ENCODE measurements at regions not wholly inside any gene's neighbourhood (a gene's known extent, or its start where the extent isn't known, plus 50 kb on each side); places are given as distances from the start of the nearest gene placed in this dataset.
"Not testable (repeated sequence)": the region's sequence is repeated elsewhere in the genome, so short reads cannot be mapped to it uniquely, and the experiment has no call there.

- Mint-ChIP-seq H3K9me3 (peaks cover 8 to 32% (median 19%) of the 10 kb centered on the region in 9 donors), H3K27me3 (peaks cover 20 to 53% (median 34%) of the 10 kb centered on the region in 5 donors), H3K27ac (no peak overlapping the region), H3K4me1 (no peaks in the 10 kb centered on the region), H3K4me3 (no peak overlapping the region), H3K36me3 (peaks cover 0 to 20% (median 3%) of the 10 kb centered on the region in 3 donors)
- ATAC-seq, result no peak
- no peak for DNase-seq
- POLR2A ChIA-PET, result no interaction called here
These were observed 67.9 kb upstream of the RPL38 start for GRCh38 chr17:74135391-74136167.

- Mint-ChIP-seq H3K27me3 (peaks cover 14 to 35% (median 25%) of the 10 kb centered on the region in 5 donors), H3K9me3 (peaks cover 10 to 50% (median 31%) of the 10 kb centered on the region in 9 donors), H3K4me3 (no peak overlapping the region), H3K4me1 (no peaks in the 10 kb centered on the region), H3K36me3 (peaks cover 0 to 33% (median 4%) of the 10 kb centered on the region in 3 donors), H3K27ac (no peak overlapping the region)
- ATAC-seq, result no peak
- DNase-seq, result no peak
- POLR2A ChIA-PET, result no interaction called here
These were observed 66.1 kb upstream of the RPL38 start for GRCh38 chr17:74137416-74137815.

GRCh38 chr17:74139120-74139519 is 64.4 kb upstream of the RPL38 start:
- ATAC-seq (no peak), DNase-seq (no peak)
- no peak overlapping the region for H3K27ac Mint-ChIP-seq
- H3K27me3 Mint-ChIP-seq, result peaks cover 12 to 22% (median 17%) of the 10 kb centered on the region in 5 donors
- no peak overlapping the region for H3K4me3 Mint-ChIP-seq
- POLR2A ChIA-PET, result no interaction called here
- H3K36me3 Mint-ChIP-seq, result peaks cover 0 to 50% (median 8%) of the 10 kb centered on the region in 3 donors
- H3K4me1 Mint-ChIP-seq, result no peaks in the 10 kb centered on the region
- H3K9me3 Mint-ChIP-seq, result peaks cover 18 to 67% (median 48%) of the 10 kb centered on the region in 9 donors

- peaks cover 0 to 56% (median 8%) of the 10 kb centered on the region in 3 donors for H3K36me3 Mint-ChIP-seq
- H3K27me3 Mint-ChIP-seq, result peaks cover 12 to 21% (median 13%) of the 10 kb centered on the region in 5 donors
- ATAC-seq (no peak), DNase-seq (no peak)
- no peak overlapping the region for H3K4me3 Mint-ChIP-seq
- no peaks in the 10 kb centered on the region for H3K4me1 Mint-ChIP-seq
- H3K9me3 Mint-ChIP-seq, result peaks cover 18 to 79% (median 57%) of the 10 kb centered on the region in 9 donors
- no peak overlapping the region for H3K27ac Mint-ChIP-seq
- POLR2A ChIA-PET, result no interaction called here
These were observed 63.2 kb upstream of the RPL38 start for GRCh38 chr17:74140282-74140681.

GRCh38 chr17:74141612-74142011 is 61.9 kb upstream of the RPL38 start:
- Mint-ChIP-seq H3K27me3 (peaks cover 14 to 34% (median 18%) of the 10 kb centered on the region in 5 donors), H3K4me1 (no peaks in the 10 kb centered on the region), H3K36me3 (peaks cover 0 to 56% (median 8%) of the 10 kb centered on the region in 3 donors), H3K27ac (no peak overlapping the region), H3K4me3 (no peak overlapping the region), H3K9me3 (peaks cover 18 to 82% (median 58%) of the 10 kb centered on the region in 9 donors)
- DNase-seq (no peak), ATAC-seq (no peak)
- POLR2A ChIA-PET, result no interaction called here

- POLR2A ChIA-PET, DNase-seq, ATAC-seq, H3K27ac Mint-ChIP-seq, H3K4me3 Mint-ChIP-seq, H3K4me1 Mint-ChIP-seq: not testable (repeated sequence)
- Mint-ChIP-seq H3K9me3 (peaks cover 18 to 72% (median 47%) of the 10 kb centered on the region in 9 donors), H3K36me3 (peaks cover 0 to 46% (median 8%) of the 10 kb centered on the region in 3 donors), H3K27me3 (peaks cover 7 to 34% (median 20%) of the 10 kb centered on the region in 5 donors)
These were observed 60.2 kb upstream of the RPL38 start for GRCh38 chr17:74143318-74143717.

GRCh38 chr17:74145756-74146155 is 57.7 kb upstream of the RPL38 start:
- Mint-ChIP-seq H3K9me3 (peaks cover 10 to 49% (median 31%) of the 10 kb centered on the region in 9 donors), H3K36me3 (peaks cover 0 to 34% (median 4%) of the 10 kb centered on the region in 3 donors), H3K4me1 (no peaks in the 10 kb centered on the region), H3K27me3 (peaks cover 5 to 52% (median 29%) of the 10 kb centered on the region in 5 donors), H3K27ac (no peak overlapping the region), H3K4me3 (no peak overlapping the region)
- POLR2A ChIA-PET, result no interaction called here
- DNase-seq (no peak), ATAC-seq (no peak)

GRCh38 chr17:74146196-74146595 is 57.3 kb upstream of the RPL38 start:
- DNase-seq (no peak), ATAC-seq (no peak)
- no peak overlapping the region for H3K27ac Mint-ChIP-seq
- peaks cover 5 to 57% (median 32%) of the 10 kb centered on the region in 5 donors for H3K27me3 Mint-ChIP-seq
- H3K36me3 Mint-ChIP-seq, result peaks cover 0 to 34% (median 4%) of the 10 kb centered on the region in 3 donors
- H3K4me1 Mint-ChIP-seq, result no peaks in the 10 kb centered on the region
- H3K4me3 Mint-ChIP-seq, result no peak overlapping the region
- POLR2A ChIA-PET, result no interaction called here
- H3K9me3 Mint-ChIP-seq, result peaks cover 10 to 45% (median 28%) of the 10 kb centered on the region in 9 donors

GRCh38 chr17:74147056-74147835 is 56.2 kb upstream of the RPL38 start:
- ATAC-seq, result no peak
- H3K9me3 Mint-ChIP-seq, result peaks cover 8 to 36% (median 26%) of the 10 kb centered on the region in 9 donors
- no peaks in the 10 kb centered on the region for H3K4me1 Mint-ChIP-seq
- DNase-seq, result no peak
- peaks cover 7 to 64% (median 37%) of the 10 kb centered on the region in 5 donors for H3K27me3 Mint-ChIP-seq
- no peak overlapping the region for H3K27ac Mint-ChIP-seq
- H3K36me3 Mint-ChIP-seq, result peaks cover 0 to 24% (median 4%) of the 10 kb centered on the region in 3 donors
- POLR2A ChIA-PET, result no interaction called here
- no peak overlapping the region for H3K4me3 Mint-ChIP-seq

GRCh38 chr17:74147966-74148365 is 55.5 kb upstream of the RPL38 start:
- H3K27me3 Mint-ChIP-seq, result peaks cover 7 to 64% (median 37%) of the 10 kb centered on the region in 5 donors

GRCh38 chr17:74148446-74148845 is 55.0 kb upstream of the RPL38 start:
- no peak overlapping the region for H3K27ac Mint-ChIP-seq
- H3K27me3 Mint-ChIP-seq, result peaks cover 7 to 64% (median 37%) of the 10 kb centered on the region in 5 donors
- no peaks in the 10 kb centered on the region for H3K4me1 Mint-ChIP-seq
- peaks cover 0 to 24% (median 14%) of the 10 kb centered on the region in 9 donors for H3K9me3 Mint-ChIP-seq
- no peak overlapping the region for H3K4me3 Mint-ChIP-seq
- POLR2A ChIA-PET, result no interaction called here
- ATAC-seq (no peak), DNase-seq (no peak)
- H3K36me3 Mint-ChIP-seq, result peaks cover 0 to 12% (median 3%) of the 10 kb centered on the region in 3 donors

More at GRCh38 chr17:74147966-74148365, 55.5 kb upstream of the RPL38 start:
- Mint-ChIP-seq H3K4me3 (no peak overlapping the region), H3K9me3 (peaks cover 2 to 29% (median 19%) of the 10 kb centered on the region in 9 donors), H3K4me1 (no peaks in the 10 kb centered on the region), H3K36me3 (peaks cover 0 to 17% (median 4%) of the 10 kb centered on the region in 3 donors), H3K27ac (no peak overlapping the region)
- DNase-seq (no peak), ATAC-seq (no peak)
- POLR2A ChIA-PET, result no interaction called here

GRCh38 chr17:74148901-74149596 is 54.4 kb upstream of the RPL38 start:
- ATAC-seq (no peak), DNase-seq (no peak)
- Mint-ChIP-seq H3K9me3 (peaks cover 0 to 18% (median 8%) of the 10 kb centered on the region in 9 donors), H3K36me3 (peaks cover 0 to 6% (median 0%) of the 10 kb centered on the region in 3 donors), H3K4me1 (no peaks in the 10 kb centered on the region), H3K27ac (peak overlapping the region in 1 of 10 donors; percentile 27), H3K27me3 (peaks cover 7 to 65% (median 37%) of the 10 kb centered on the region in 5 donors), H3K4me3 (no peak overlapping the region)
- POLR2A ChIA-PET, result no interaction called here
